OCI-LY3 (cell line): ENCODE measurements at regions not wholly inside any gene's neighbourhood (a gene's known extent, or its start where the extent isn't known, plus 50 kb on each side); places are given as distances from the start of the nearest gene placed in this dataset.

ENCODE experiments used
- CTCF ChIP-seq: fragments of 200-600, 300-600 bp; sonication (generic); IDR thresholded peaks from 2 replicates; pipeline ENCODE4 v1.5.1; 2014; ENCODE audit warnings: antibody characterized with exemption, low read length, low read depth
- EZH2phosphoT487 ChIP-seq: fragments of 200-600 bp; shearing (Covaris generic); IDR thresholded peaks from 2 replicates; pipeline ENCODE4 v1.6.1; 2018; ENCODE audit warnings: antibody characterized with exemption, mixed run types, low read depth

- peak; percentile 13; the same call in 1 of the 2 replicates for TF ChIP-seq CTCF
- TF ChIP-seq EZH2phosphoT487, result no peak
Measured at GRCh38 chr7:114138587-114138986, 219.8 kb upstream of the PPP1R3A start.
